Jurkat, Clone E6-1 (cell line): ENCODE measurements at regions not wholly inside any gene's neighbourhood (a gene's known extent, or its start where the extent isn't known, plus 50 kb on each side); places are given as distances from the start of the nearest gene placed in this dataset.

Source experiments
- DNase-seq: peaks from one replicate; pipeline ENCODE4 v3.0.0-alpha.2; 2011; ENCODE audit warnings: low read depth, low spot score
- H3K4me3 ChIP-seq: 2 replicates; pipeline ENCODE4 v1.5.1; 2011; ENCODE audit warnings: mild to moderate bottlenecking, low read length, control low read depth, moderate library complexity

DNA sequence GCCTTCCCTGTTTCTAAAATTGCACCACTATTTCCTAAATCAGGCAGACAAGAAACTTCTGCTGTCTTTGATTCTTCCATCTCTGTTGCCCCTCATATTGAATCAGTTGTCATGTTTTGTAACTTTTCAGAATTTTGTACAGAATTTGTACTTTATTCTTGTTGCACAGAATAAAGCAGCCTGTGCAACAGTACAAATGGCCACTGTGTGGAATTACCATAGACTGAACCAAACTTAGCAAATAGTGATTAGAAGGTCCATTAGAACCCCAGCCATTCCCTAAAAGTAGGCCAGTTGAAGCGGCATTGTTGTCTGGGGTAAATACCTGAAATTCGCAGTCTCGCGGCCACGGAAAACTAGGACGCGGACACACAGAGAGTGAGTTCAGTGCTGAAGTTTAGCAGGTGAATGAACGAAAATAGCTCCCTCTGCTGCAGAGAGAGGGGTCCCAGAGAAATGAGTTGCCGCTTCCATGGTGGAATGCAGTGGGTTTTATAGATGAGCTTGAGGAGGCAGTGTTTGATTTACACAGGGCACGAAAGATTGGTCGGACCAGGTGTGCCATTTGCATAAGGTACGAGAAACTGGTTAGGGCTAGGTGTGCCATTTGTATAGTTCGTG is 71.8 kb downstream of the C4orf33 start:
- DNase-seq, result no peak
- H3K4me3 ChIP-seq, result no peak overlapping the region

DNA sequence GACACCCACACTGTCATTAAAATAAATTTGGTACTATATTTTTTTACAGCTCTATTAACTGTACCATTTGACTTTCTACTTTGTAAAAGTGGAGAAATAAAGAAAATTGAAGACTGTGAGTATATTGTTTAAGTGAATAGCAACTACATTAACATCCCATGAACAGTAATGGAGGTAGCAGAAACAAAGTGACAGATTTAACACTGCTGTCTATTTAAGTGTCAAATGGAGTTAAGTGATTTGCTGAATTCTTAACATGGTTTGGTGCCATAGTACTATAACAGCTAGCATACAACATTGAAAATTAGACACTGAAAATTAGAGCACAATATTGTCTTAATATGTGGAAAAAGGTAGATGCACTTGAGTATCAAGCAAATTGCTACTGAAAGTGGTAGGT is 76.2 kb downstream of the C4orf33 start:
- H3K4me3 ChIP-seq, result no peak overlapping the region

DNA sequence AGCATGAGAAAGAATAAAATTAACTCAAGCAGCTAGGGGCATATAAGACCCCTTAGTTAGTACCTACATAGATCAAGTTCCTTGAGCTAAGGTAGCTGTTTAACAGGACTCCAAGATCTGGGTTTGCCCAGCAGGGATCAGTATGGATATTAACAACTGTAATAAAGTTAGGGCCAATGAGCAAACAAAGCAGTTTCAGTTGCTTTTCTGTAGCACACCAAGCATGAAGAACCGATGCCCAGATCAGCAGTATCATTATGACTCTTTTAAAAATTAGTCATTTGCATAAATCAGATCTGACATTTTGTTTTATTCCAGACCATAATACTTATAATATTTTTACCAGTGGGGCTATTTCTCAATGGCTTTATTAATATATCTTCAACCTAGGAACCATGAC is 80.9 kb downstream of the C4orf33 start:
- H3K4me3 ChIP-seq, result no peak overlapping the region
- no peak for DNase-seq

More for the DNA sequence above, 76.2 kb downstream of the C4orf33 start:
- DNase-seq, result no peak

DNA sequence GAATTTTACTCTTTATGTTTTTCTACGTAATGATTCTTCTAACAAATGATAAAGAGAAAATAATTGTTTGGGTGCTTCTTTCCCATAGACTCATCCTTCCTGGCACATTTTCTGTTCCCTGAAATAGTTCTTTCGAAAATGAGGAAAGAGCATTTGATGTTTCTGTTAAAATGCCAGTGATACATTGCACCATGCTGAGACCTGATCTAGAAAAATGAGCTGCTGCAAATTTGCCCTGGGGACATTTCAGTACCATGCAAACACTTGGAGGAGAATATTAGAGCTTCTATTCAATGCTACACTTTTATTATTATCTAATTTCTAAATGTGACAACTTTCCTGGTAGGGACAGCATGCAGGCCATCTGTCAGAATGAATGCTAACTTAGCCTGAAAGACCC is 83.3 kb downstream of the C4orf33 start:
- no peak overlapping the region for H3K4me3 ChIP-seq
- no peak for DNase-seq

DNA sequence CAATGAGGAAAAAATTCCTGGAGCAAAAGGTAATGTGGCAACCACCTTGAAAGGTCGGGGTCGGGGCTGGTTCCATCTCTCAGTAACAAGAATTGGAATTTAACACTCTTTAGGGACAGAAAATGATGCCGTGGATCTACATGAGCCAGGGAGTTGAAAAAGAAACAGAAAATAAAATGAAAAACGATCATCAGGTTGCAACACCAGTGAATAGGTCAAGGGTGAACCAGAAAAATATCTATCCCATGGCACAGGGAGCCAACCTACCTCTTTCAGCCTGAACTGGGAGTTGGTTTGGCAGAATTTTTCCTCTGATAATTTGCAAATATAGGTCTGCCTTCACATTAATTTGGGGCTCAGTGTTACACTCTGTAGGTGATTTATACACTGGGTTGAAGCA is 93.7 kb downstream of the C4orf33 start:
- no peak overlapping the region for H3K4me3 ChIP-seq

DNA sequence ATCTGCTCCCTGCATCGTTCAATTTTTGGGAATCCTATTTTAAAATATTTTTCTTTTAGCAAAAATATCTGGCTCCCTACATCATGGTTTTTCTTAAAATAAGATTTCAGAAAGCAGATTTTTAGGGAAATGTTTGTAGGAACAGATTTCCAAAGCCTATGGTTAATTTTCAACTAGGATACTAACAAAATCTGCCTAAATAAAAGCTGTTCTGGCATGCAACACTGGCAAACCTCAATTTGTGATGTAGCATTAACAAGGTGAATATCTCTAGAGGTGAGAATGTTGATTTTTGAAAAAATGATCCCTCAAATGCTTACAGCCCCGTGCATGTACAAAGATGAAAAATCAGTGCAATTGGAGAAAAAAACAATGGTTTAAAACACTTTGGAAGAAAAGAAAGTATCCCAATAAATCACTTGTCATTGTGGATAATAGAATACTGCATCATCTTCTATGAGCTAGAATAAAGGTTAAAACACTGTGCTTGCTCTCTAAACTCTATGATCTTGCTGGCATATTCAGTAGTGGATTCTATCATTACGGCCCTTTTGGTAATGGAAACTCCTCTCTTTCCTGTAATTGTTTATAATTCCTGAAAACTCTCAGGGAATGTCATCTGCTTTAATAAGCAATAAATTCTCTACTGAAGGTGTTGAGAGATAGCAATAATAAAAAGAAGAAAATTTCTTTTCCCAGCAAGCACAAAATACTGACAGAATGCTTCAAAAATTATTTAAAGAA is 97.6 kb downstream of the C4orf33 start:
- no peak for DNase-seq
- H3K4me3 ChIP-seq, result no peak overlapping the region

More for the DNA sequence above, 93.7 kb downstream of the C4orf33 start:
- no peak for DNase-seq

DNA sequence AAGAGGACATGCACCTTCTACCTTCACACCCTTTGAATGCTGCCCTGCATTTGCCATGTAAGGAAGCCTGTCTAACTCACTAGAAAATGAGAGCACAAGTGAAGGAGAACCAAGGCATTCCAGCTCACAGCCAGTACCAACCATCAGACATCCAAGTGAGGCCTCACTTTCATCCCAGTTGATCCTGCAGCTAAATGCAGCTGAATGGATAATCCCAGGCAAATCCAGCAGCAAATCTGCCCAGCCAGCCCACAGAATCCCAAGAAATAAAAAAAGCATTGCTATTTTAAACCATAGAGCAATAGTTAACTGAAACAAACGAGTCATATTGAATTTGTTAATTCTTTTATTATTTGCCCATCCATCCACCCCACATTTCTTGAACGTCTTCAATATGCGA is 112.5 kb downstream of the C4orf33 start:
- no peak for DNase-seq
- H3K4me3 ChIP-seq, result no peak overlapping the region

DNA sequence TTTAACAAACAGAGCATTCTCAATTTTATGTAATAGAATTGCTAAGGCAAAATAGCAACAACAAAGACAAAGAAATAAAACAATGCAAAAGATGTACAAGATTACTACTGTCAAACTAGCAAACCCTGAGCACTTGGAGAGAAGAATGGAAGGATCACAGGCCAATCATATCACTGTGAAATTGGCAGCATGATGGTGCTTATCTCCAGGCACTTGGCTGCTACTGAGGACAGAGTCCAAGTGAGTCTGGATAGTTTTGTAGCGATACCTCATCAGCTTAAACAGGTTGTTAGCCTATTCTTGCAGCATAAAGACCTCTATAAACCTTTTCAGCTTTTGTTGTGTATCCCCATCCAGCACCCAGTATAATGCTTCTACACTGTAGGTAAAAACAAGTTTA is 117.7 kb downstream of the C4orf33 start:
- no peak overlapping the region for H3K4me3 ChIP-seq
- no peak for DNase-seq

DNA sequence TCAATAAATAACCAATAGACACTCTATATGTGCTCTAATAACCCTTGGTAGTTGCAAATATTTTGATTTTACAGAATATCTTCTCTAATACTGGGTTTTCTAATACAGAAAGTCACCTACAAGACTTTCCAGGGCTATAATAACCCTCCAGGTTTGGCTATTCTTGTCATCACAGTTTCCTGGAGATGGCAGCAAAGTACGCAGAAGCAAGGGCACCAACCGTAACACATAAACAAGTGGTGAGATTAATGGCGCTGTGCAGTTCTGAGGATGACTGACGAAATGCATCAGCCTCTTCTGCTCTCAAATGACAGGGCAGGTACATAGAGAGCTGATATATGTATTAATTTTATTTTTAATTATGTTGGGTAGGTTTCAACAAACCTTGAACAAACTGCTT is 122.4 kb downstream of the C4orf33 start:
- H3K4me3 ChIP-seq, result no peak overlapping the region
- DNase-seq, result no peak

DNA sequence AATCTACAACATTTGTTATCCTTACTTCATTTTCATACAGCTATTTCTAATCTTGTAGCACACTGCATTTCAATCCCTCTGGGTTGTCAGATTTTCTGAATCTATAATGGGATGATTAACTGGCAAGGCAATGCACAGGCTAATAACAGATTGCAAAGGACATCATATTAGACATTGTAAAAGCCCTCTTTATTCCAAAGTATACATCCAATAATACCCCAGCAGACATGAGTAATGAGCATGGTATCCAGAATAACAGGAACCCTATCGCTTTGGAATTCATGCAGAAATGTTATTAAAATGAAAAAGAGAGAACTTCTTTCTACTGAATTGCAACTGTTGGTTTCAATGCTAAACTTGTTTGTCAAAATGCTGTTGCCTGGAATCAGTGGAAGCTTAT is 122.9 kb downstream of the C4orf33 start:
- H3K4me3 ChIP-seq, result no peak overlapping the region
- DNase-seq, result no peak

DNA sequence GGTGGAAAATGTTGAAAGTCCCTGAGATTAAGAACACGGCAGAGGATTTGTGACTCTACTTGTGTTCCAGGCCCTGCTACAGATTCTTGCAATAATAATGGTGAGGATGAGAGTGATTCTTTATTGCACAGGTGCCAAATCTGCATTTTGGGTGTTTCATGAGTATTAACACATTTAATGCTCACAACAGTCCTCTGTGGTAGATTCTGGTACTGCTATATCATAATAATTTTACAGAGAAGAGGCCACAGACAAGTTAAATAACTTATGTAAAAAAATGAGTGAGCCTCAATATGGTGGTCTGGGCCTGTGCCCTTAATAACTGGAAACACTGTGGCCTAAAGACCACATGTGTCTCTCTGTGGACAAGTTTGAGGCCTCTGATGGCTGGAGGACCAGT is 124.3 kb downstream of the C4orf33 start:
- H3K4me3 ChIP-seq, result no peak overlapping the region
- no peak for DNase-seq

DNA sequence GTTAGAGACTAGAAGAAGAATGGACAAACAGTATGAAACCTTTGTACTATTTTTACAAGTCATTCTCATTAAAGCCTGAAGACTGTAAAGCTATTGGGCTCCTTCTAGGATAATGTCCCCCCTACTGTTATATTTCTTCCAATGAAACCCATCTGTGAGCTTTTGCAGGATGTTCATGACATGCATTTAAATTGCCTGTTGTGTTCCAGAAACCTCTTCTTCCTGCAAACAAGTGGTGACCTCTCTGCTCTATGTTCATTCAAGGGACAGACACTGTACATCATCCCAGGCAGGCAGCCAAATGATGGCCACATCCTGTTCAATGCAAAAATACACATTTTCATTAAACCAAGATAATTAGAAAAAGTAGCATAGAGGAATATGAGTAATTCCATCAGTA is 128.0 kb downstream of the C4orf33 start:
- DNase-seq, result no peak
- H3K4me3 ChIP-seq, result no peak overlapping the region

DNA sequence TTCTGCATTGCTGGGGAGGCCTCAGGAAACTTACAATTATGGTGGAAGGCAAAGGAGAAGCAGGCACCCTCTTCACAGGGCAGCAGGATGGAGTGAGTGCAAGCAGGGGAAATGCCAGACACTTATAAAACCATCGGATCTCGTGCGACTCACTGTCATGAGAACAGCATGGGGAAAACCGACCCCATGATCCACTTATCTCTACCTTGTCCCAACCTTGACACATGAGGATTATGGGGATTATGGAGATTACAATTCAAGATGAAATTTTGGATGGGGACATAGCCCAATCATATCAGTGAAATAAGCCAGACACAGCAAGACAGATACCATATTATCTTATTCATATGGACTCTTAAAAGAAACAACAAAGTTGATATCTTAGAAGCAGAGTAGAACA is 134.9 kb downstream of the C4orf33 start:
- no peak for DNase-seq
- H3K4me3 ChIP-seq, result no peak overlapping the region

DNA sequence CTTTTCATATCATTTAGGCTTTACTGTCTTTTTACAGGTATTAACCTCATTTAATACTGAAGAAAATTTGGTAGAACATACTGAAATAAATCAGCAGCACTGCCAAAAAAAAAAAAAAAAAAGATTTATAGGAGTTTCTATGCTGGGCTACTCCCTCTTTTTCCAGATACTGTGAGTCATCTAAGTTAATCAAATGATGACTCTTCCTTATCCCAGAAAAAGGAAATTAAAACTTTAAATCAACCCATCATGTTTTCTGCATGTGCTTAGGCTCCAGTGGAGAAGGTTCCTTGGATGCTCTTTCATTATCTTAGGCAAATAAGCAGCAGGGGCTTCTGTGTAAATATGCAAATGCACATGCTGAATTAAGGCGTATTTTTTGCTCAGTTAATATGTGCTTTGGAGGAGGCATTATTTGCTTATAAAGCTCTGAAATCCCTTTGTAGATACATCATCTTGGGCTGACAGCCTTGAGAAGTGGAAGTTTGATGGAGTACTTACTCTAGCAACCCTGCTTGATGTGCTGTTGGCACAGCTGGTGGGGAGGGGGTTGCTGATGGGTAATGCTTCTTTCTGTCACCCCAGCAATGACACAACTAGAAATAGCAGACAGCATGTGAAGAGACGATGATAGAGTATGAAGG is 136.1 kb downstream of the C4orf33 start:
- H3K4me3 ChIP-seq, result no peak overlapping the region
- no peak for DNase-seq

DNA sequence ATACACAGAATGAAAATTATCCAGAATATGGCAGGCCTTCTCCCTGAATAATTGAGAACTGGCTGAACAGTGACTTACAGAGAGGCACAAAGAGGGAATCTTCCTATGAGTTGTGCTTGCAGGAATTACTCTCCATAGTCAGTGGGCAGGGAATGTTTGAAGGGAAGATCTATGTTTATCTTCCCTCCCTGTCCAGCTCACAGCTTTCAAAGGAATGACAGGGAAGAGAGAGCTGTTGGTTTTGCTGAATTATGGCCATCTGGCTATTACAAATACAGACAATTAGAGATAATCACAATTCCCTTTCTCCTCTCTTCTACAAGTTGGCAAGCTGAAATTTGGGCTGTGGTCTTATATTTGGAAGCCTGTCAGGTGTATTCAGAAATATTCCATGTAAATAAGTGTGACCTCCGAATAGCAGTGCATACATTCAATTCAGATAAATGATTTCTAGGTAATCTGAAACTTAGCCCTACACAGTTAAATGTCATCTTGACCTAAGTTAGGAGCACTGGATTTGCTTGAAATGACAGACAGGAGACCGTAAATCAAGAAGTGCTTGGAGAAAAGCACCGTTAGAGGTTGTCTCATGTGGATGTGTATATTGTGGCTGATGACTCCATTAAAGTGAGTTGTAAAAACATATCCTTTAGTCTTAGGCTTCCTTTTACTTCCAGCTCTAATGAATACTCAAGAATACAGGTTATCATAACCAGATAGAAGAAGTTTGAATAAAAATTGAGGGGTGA is 136.8 kb downstream of the C4orf33 start:
- no peak for DNase-seq
- no peak overlapping the region for H3K4me3 ChIP-seq

DNA sequence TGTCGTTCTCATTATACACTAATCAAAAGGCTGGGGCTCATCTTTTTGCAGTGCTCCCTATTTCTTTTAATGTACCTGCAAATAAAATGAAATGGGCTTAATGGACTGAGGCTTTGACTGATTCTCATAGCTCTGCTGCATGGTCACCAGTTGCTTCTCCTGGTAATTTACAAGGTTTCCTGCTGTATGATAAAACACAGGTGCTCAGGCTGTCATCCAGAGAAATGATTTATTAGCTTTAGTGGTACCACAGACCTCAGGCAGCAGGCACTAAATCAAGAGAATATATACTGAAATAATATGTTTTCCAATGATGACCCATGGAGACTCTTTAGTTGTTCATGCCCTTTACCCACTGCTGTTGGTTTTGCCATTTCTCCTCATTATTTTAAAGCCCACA is 137.7 kb downstream of the C4orf33 start:
- DNase-seq, result no peak

DNA sequence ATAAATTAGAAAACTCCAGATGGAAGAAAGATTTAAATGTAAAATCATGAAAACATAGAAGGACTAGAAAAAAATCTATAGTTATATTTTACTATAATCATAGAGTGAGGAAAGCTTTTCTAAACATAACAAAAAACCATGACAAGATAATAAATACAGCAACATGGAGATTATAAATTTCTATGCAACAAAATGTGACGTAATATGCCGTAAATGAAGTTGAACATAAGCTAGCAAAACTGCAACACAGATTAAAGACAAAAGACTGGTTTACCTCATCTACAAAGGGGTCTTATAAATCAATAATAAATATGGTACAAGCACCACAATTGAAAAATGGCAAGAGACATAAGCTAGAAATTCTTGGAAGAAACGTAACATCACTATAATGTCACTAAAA is 140.4 kb downstream of the C4orf33 start:
- DNase-seq, result no peak
- no peak overlapping the region for H3K4me3 ChIP-seq

More for the DNA sequence above, 137.7 kb downstream of the C4orf33 start:
- no peak overlapping the region for H3K4me3 ChIP-seq

DNA sequence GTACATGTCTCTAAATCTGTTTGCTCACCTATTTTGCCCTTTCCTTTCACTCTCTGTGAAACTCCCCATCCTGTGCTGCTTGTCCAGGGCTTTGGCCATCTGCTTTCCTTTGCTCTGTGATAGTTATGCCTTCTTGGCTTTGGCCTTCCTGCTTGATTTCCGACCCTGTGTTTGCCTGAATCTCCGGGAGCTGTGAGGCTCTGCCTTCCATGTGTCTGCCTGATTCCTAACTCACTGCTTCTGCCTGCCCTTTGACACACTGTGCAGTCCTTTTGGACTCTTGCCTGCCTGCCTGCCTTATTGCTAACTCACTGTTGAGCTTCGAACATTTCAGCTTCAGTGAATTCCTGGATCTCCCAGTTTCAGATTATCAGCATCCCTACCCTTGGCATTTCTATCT is 143.1 kb downstream of the C4orf33 start:
- no peak overlapping the region for H3K4me3 ChIP-seq
- DNase-seq, result no peak

DNA sequence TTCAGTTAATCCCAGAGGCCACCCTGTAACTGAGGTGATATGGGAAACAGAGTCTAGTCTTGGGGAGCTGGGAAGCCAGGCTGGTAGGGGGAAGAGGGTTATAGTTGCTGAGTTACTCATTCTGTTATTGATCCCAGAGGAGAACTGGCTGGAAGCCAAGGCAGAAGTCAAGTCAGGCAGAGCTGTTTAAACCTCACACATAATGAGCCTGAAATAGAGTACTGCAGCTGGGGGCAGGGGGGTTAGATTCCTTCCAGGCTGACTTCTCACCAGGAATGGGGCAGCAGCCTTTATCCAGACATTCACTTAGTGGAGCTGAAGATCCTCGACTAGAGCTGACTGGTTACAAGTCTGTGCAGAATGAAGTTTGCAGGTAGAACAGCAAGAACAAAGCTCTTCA is 144.9 kb downstream of the C4orf33 start:
- no peak overlapping the region for H3K4me3 ChIP-seq
- no peak for DNase-seq

DNA sequence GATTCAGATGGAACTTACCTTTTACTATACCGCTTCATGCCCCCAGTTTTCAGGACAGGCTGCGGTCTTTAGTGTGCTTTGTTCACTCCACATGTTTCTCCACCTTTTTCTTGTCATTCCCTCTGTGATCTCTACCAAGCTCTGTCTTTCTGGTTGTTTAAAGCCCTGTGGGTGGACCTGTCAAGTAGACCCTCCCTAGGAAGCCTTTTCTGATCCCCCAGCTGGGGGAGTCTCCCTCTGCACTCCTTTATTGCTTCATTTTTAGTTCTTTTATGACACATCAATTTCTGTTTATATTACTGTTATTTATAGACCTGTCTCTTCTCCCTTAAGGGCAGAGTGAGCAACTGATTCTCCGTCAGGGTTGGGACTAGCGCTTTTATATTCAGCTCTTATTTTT is 150.2 kb downstream of the C4orf33 start:
- DNase-seq, result no peak
- H3K4me3 ChIP-seq, result no peak overlapping the region
